ENCODE measurements at regions not wholly inside any gene's neighbourhood (a gene's known extent, or its start where the extent isn't known, plus 50 kb on each side); places are given as distances from the start of the nearest gene placed in this dataset.
"Not testable (repeated sequence)": the region's sequence is repeated elsewhere in the genome, so short reads cannot be mapped to it uniquely, and the experiment has no call there.

DNA sequence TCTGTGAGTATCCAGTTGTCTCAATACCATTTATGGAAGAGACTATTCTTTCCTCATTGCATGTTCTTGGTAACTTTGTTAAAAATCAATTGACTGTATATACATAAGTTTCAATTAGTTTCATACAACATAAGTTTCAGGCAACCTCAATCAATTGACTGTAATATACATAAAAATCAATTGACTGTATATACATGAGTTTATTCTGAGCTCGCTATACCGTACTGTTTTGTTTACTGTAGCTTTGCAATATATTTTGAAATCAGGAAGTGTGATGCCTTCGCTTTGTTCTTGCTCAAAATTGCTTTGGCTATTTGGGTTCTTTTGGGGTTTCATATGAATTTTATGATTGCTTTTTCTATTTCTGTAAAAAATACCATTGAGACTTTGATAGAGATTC lies 392.0 kb downstream of the BTG1 start:
- no peak overlapping the region for H3K4me3 ChIP-seq (ENCODE audit: low read depth, low read length)
- TF ChIP-seq MYC (IDR thresholded peaks at IDR 0.05; ENCODE audit: low read depth, low read length), result no peak
- TF ChIP-seq MAX (IDR thresholded peaks at IDR 0.05; ENCODE audit: low read depth, low read length), result no peak
- TF ChIP-seq CTCF (IDR thresholded peaks at IDR 0.05; ENCODE audit: low read depth, low read length), result no peak
- no peak for TF ChIP-seq POLR2A (IDR thresholded peaks at IDR 0.05; ENCODE audit: extremely low read depth, insufficient read length)

GRCh38 chr12:91746976-91747375 lies 398.7 kb downstream of the BTG1 start:
- no peak for TF ChIP-seq MAX (IDR thresholded peaks at IDR 0.05; ENCODE audit: low read depth, low read length)
- TF ChIP-seq CTCF (IDR thresholded peaks at IDR 0.05; ENCODE audit: low read depth, low read length), result no peak
- no peak overlapping the region for H3K4me3 ChIP-seq (ENCODE audit: low read depth, low read length)
- DNase-seq (ENCODE audit: low read depth), result no peak

More for the DNA sequence above, 392.0 kb downstream of the BTG1 start:
- DNase-seq (ENCODE audit: low read depth), result no peak

DNA sequence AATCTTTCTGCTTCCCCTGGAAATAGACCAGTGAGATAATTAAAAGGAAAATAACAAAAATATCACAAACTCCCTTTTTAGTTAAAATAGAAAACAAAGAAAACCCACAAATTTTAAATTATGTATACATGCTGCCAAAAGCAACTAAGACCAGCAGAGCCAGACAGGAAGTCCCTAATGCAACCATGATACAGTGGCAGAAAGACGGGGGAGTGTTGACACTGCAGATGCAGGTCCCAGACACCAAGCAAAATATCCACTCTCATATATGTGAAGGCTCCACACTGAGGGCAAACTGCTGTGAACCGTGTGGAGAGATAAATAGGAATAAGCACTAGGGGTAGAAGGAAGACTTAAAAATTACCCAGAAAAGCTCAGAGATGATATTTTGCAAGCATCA lies 401.0 kb downstream of the BTG1 start:
- peak; percentile 38 for DNase-seq (ENCODE audit: low read depth)
- no peak overlapping the region for H3K4me3 ChIP-seq (ENCODE audit: low read depth, low read length)
- TF ChIP-seq MAX (IDR thresholded peaks at IDR 0.05; ENCODE audit: low read depth, low read length) (no peak), POLR2A (IDR thresholded peaks at IDR 0.05; ENCODE audit: extremely low read depth, insufficient read length) (no peak), CTCF (IDR thresholded peaks at IDR 0.05; ENCODE audit: low read depth, low read length) (no peak)

DNA sequence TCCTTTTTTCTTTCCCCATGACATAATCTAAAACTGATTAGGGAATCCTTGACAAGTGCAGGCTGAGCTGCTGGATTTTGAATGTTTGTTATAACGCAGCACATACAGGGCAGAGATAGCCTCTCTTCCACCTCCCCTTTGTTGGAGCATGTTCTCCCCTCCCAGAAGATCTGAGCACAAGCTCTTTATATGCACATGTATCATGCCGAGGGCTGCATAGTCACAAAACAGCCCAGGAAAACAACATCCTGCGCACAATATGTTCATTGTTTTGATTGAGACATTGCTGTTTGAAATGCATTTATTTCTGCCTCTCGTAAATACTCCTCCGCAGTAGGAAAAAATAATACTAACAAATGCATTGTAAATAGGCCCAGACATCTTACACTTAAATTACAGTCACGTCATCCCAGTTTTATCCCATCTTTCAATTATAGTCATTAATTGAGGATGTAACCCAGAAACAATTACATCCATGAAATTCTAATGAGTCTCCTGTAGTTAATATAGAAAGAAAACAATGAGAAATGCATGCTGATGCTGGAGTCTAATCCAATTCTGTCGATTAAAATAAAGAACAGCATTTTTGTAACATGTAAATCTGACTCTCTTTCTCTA lies 401.8 kb downstream of the BTG1 start:
- no peak for DNase-seq (ENCODE audit: low read depth)
- no peak for TF ChIP-seq POLR2A (IDR thresholded peaks at IDR 0.05; ENCODE audit: extremely low read depth, insufficient read length)
- no peak for TF ChIP-seq MAX (IDR thresholded peaks at IDR 0.05; ENCODE audit: low read depth, low read length)
- no peak for TF ChIP-seq MYC (IDR thresholded peaks at IDR 0.05; ENCODE audit: low read depth, low read length)
- no peak for TF ChIP-seq CTCF (IDR thresholded peaks at IDR 0.05; ENCODE audit: low read depth, low read length)
- H3K4me3 ChIP-seq (ENCODE audit: low read depth, low read length), result no peak overlapping the region

DNA sequence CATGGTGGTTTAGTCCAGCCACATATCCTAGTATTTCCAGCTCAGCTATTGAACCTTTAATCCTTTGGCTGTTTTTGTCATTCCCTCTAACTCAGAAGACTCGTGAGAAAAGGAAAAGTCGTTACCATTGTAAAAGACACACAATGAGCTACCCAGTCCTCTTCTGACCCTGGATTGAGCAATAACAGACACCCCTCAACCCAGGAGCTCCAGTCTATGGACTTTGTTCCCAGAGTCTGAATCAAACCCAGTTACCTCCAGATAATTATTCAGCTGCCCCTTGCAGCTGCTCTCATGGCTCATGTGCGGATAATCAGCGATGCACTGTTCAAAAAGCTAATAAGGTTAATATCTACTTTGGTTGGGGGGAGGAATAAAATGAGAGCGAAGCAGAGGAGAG lies 402.4 kb downstream of the BTG1 start:
- no peak for DNase-seq (ENCODE audit: low read depth)
- TF ChIP-seq MYC (IDR thresholded peaks at IDR 0.05; ENCODE audit: low read depth, low read length) (no peak), CTCF (IDR thresholded peaks at IDR 0.05; ENCODE audit: low read depth, low read length) (no peak), MAX (IDR thresholded peaks at IDR 0.05; ENCODE audit: low read depth, low read length) (no peak), POLR2A (IDR thresholded peaks at IDR 0.05; ENCODE audit: extremely low read depth, insufficient read length) (no peak)
- H3K4me3 ChIP-seq (ENCODE audit: low read depth, low read length), result no peak overlapping the region

DNA sequence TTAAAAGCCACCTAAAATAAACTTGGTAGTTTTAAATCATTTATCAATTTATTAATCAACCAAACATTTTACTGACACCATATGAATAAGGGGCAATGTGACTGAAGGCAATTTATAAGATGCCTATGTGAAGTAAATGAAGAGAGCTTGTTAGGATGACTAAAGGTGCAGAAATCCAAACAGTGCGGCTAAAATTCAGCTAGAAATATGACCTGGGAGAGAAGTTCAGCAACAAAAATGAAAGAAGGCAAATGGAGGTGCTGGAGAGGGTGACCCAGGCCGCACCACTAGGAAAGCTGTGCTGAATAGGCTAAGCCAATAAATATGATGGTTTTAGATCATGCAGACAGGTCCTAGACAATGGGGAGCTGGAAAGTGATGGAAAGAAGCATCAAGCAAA lies 403.7 kb downstream of the BTG1 start:
- TF ChIP-seq CTCF (IDR thresholded peaks at IDR 0.05; ENCODE audit: low read depth, low read length) (no peak), MYC (IDR thresholded peaks at IDR 0.05; ENCODE audit: low read depth, low read length) (no peak), MAX (IDR thresholded peaks at IDR 0.05; ENCODE audit: low read depth, low read length) (no peak)
- H3K4me3 ChIP-seq (ENCODE audit: low read depth, low read length), result no peak overlapping the region
- no peak for DNase-seq (ENCODE audit: low read depth)

- not testable (repeated sequence) for DNase-seq (ENCODE audit: low read depth); H3K4me3 ChIP-seq (ENCODE audit: low read depth, low read length)
These were observed 411.8 kb downstream of the BTG1 start for GRCh38 chr12:91733846-91734245.
